ENCODE measurements at regions not wholly inside any gene's neighbourhood (a gene's known extent, or its start where the extent isn't known, plus 50 kb on each side); places are given as distances from the start of the nearest gene placed in this dataset.
A peak's percentile ranks its signal among the peaks of the same experiment; 100 is the strongest.

GRCh38 chr16:80066805-80067580 lies 466.5 kb upstream of the MAF start:
- no peak for DNase-seq

GRCh38 chr16:80065541-80065940 lies 465.0 kb upstream of the MAF start:
- DNase-seq, result no peak

- no peak for DNase-seq
Measured at GRCh38 chr16:80063713-80064069, 463.2 kb upstream of the MAF start.

DNA sequence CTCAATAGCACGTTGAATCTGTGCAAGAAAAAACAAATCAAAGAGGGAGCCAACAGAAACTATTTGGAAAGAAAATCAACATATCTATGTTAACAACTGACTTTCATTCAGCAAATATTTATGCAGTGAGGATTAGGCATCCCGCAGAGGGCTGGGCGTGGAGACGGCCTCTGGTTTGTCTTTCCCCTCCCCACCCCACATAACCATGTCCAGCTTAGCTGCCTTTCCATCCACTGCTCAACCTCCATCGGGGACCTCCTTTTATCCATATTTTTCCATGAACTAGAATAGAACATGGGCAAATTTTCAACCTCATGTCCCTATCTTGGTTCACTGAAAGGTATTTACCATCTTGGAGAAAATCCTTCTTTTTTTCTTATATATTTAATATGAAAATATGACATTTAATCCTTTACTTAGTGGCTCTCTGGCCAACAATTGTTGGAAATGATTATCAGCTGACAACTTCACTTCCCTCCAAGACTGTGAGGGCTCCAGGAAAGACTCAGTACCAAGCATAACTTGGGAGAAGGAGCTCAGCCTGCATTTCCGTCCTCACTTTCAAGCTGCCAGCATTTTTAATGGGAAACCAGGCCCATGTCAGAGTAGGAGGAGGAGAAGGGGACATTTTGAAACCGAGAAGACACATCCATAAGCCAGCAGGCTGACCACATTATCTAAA lies 462.6 kb upstream of the MAF start:
- DNase-seq, result peak; percentile 25

- no peak for DNase-seq
Measured at GRCh38 chr16:80062361-80063030, 462.0 kb upstream of the MAF start.

DNA sequence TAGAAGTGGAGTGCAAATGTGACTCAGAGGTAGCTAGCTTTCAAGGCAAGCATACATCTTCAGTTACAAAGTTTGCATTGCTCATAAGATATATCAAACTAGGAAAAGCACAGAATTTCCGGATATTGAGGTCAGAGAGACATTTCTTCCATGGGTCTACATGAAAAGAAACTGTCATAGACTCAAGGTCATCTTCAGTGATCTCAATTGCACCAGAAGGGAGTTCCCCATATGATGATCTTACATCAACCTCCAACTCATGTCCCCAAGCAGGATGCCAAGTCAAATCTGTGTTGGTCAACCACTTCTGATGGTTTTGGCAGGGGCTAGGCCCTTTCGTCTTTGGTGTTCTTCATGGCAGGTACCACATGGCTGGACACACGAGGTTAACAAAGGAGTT lies 459.9 kb upstream of the MAF start:
- no peak for DNase-seq

DNA sequence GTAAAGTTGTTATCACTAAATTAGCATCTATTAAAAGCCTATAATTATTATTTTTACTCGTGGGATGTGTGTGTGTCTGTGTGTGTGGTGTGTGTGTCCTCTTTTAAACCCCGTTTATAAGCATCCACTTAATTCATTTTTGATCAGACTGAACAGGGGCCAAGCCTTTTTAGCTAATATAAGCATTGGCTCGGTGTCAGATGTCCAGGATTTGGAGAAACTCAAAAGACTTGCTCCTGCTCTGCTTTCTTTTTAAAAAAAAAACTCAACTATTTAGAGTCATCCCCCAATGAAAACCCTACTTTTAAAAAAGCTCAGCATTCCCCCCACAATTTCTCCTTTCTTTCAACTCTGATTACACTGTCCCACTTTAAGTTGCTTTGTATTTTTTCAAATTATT lies 459.3 kb upstream of the MAF start:
- DNase-seq, result no peak

GRCh38 chr16:80058214-80058613 lies 457.7 kb upstream of the MAF start:
- DNase-seq, result peak; percentile 54

GRCh38 chr16:80056324-80056723 lies 455.8 kb upstream of the MAF start:
- DNase-seq, result peak; percentile 45

GRCh38 chr16:80055831-80056230 lies 455.3 kb upstream of the MAF start:
- no peak for DNase-seq

DNA sequence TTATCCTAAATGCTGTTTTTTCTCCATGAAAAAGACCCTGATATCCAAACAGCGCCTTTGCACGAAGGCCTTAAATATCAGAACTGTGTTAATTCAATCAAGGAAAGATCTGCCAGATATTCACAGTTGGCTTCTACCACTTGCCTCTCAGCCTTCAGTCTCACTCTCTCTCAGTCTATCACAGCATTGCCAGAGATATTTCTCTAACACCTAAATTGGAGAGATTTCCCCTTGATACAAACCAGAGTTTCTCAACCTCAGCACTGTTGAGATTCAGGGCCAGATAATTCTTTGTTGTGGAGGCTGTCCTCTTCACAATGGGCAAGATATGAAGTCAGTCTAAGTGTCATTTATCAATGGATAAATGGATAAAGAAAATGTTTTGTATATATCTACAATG lies 454.1 kb upstream of the MAF start:
- no peak for DNase-seq

GRCh38 chr16:80051040-80051439 lies 450.5 kb upstream of the MAF start:
- DNase-seq, result no peak

DNA sequence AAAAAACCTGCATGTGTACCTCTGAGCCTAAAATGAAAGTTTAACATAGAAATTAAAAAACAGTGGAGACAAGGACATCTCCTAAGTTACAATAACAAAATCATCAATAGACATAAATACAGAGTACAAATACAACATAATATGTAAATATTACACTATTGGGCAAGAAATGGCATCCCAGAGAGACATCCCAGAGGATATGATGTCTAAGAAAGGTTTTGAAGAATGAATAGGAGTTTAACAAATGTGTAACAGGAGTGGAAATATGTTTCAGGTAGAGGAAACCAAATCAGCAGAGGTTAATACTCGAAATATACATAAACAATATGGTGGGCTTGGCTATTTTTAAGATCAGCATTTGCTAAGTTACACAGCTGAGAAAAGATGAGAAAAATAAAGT lies 447.7 kb upstream of the MAF start:
- DNase-seq, result no peak

DNA sequence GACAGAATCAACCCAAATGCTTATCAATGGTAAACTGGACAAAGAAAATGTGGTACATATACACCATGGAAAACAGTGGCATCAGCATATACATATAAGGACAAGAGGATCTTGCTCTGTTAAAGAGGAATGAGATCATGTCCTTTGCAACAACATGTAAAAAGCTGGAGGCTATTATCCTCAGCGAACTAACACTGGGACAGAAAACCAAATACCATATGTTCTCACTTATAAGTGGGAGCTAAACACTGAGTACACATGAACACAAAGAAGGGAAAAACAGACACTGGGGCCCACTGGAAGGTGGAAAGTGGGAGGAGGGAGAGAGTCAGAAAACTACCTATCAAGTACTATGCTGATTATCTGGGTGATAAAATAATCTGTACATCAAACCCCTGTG lies 447.3 kb upstream of the MAF start:
- DNase-seq, result peak; percentile 11

GRCh38 chr16:80046848-80047247 lies 446.3 kb upstream of the MAF start:
- DNase-seq, result no peak

GRCh38 chr16:80046261-80046660 lies 445.7 kb upstream of the MAF start:
- DNase-seq, result no peak

GRCh38 chr16:80045861-80046260 lies 445.3 kb upstream of the MAF start:
- DNase-seq, result no peak

GRCh38 chr16:80041410-80041809 lies 440.9 kb upstream of the MAF start:
- DNase-seq, result no peak

DNA sequence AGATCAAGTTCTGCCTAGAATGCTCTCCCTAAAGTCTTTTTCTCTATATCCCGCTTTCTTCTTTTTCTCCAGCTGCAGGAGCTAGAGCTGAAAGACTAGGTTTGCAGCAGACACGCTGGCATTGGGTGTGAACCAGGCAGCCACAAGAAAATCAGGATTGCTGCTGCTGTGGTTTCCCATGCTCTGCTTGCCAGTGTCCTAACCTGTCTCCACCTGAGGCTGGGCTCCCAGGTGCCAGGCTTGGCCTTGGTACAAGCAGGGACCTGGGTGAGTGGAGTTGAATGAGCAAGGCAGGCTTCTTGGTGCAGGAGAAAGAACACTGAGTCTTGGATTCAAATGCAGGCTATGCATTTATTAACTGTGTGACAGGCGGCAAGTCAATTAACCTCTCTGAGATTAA lies 440.3 kb upstream of the MAF start:
- no peak for DNase-seq

GRCh38 chr16:80040413-80040812 lies 439.9 kb upstream of the MAF start:
- DNase-seq, result no peak

GRCh38 chr16:80039777-80040176 lies 439.2 kb upstream of the MAF start:
- no peak for DNase-seq

GRCh38 chr16:80038566-80038965 lies 438.0 kb upstream of the MAF start:
- DNase-seq, result no peak

DNA sequence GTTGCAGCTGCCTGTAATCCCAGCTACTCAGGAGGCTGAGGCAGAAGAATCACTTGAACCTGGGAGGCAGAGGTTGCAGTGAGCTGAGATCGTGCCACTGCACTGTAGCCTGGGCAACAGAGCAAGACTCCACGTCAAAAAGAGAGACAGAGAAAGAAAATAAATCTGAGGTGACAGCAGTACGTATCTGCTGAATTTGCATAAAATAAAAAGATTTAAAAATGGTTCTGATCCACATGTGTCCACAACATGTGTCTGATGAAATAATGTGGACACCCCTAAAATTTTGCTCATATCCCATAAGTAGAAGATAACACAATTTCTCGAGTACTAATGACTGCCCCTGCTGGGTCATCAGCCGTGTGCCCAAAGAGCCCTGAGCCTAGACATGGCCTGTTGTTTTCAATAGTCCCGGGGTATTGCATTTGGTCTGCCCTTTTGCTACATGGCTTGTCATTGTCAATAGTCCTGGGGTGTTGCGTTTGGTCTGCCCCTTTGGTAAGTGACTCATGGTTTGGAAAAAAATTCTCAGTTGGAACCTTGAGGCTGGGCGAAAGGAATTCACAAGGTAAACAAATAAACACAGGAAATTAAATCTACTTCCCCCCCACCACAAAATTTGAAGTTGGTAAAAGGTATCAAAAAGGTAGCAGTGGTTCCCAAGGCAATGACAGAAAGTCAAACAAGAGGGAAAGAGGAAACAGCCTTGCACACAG lies 434.6 kb upstream of the MAF start:
- no peak for DNase-seq

DNA sequence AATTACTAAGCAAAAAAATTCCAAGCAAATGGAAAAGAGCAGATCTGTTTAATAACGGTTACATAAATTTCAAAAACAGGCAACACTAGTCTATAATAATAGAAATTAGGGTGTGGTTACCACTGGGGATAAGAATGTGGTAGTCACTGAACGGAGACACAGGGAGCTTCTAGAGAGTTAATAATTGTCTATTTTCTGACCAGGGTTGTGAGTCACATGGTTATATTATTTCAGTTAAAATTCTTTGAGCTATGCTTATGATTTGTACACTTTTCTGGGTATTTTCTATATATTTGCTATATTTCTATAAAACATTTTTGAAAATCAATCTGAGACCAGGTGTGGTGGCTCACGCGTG lies 433.9 kb upstream of the MAF start:
- DNase-seq, result no peak
